OCI-LY7 (cell line): ENCODE measurements at regions not wholly inside any gene's neighbourhood (a gene's known extent, or its start where the extent isn't known, plus 50 kb on each side); places are given as distances from the start of the nearest gene placed in this dataset.

Source experiments
- BruUV-seq: library from RNA; stranded (reverse); fragments of 400-500 nt; replicated peaks from 2 replicates; lab custom pipeline; 2021; lab: Mats Ljungman, UMichigan
- CTCF ChIA-PET: fragments of 300-600 bp; sonication (Branson Sonifier 250); formaldehyde crosslinking; loops from one replicate; lab custom pipeline; 2022; ENCODE audit warnings: antibody characterized with exemption; ENCODE audit not compliant: unreplicated experiment; lab: Charles Lee
- POLR2A ChIA-PET: fragments of 300-600 bp; sonication (Branson Sonifier 250); formaldehyde crosslinking; loops from one replicate; lab custom pipeline; 2022; ENCODE audit warnings: antibody characterized with exemption; lab: Charles Lee
- DNase-seq: peaks from one replicate; pipeline ENCODE4 v3.0.0-alpha.2; 2015; ENCODE audit warnings: low spot score
- H2AFZ ChIP-seq: fragments of 200-600 bp; sonication (generic), shearing (Covaris generic); 2 replicates; pipeline ENCODE4 v1.6.1; 2014; ENCODE audit warnings: mild to moderate bottlenecking, antibody characterized with exemption, low read length, moderate library complexity
- H3K27ac ChIP-seq: fragments of 200-600 bp; sonication (generic); 2 replicates; pipeline ENCODE4 v1.5.1; 2014; ENCODE audit warnings: mixed run types, low read depth, mild to moderate bottlenecking, moderate library complexity, low read length, inconsistent platforms; ENCODE audit not compliant: poor library complexity, severe bottlenecking
- H3K36me3 ChIP-seq: fragments of 200-600 bp; sonication (generic); 2 replicates; pipeline ENCODE4 v1.6.1; 2014; ENCODE audit warnings: mild to moderate bottlenecking, antibody characterized with exemption, low read length, moderate library complexity, mixed read lengths; ENCODE audit not compliant: insufficient read depth
- H3K4me1 ChIP-seq: fragments of 200-600 bp; sonication (generic); 2 replicates; pipeline ENCODE4 v1.5.1; 2014; ENCODE audit warnings: mild to moderate bottlenecking, low read length; ENCODE audit not compliant: insufficient read depth, poor library complexity, severe bottlenecking
- H3K4me2 ChIP-seq: fragments of 200-600 bp; sonication (generic); 2 replicates; pipeline ENCODE4 v1.6.1; 2014; ENCODE audit warnings: mild to moderate bottlenecking, low read length
- H3K4me3 ChIP-seq: fragments of 200-600 bp; sonication (generic); 2 replicates; pipeline ENCODE4 v1.5.1; 2014; ENCODE audit warnings: mild to moderate bottlenecking, low read depth, low read length; ENCODE audit not compliant: poor library complexity, severe bottlenecking
- H3K79me2 ChIP-seq: fragments of 200-600 bp; sonication (generic); 2 replicates; pipeline ENCODE4 v1.6.1; 2016; ENCODE audit warnings: low read depth, mild to moderate bottlenecking, low read length, moderate library complexity, mixed read lengths; ENCODE audit not compliant: insufficient read depth
- H3K9me2 ChIP-seq: fragments of 200-600 bp; sonication (generic); 2 replicates; pipeline ENCODE4 v1.6.1; 2016; ENCODE audit warnings: mild to moderate bottlenecking, low read length, mixed read lengths; ENCODE audit not compliant: insufficient read depth
- H3K9me3 ChIP-seq: fragments of 200-600 bp; sonication (generic); 2 replicates; pipeline ENCODE4 v1.6.1; 2014; ENCODE audit warnings: mild to moderate bottlenecking, mixed run types, low read length, mixed read lengths
- H4K20me1 ChIP-seq: fragments of 200-600 bp; sonication (generic); 2 replicates; pipeline ENCODE4 v1.6.1; 2014; ENCODE audit warnings: mild to moderate bottlenecking, antibody characterized with exemption, low read length, moderate library complexity, mixed read lengths; ENCODE audit not compliant: insufficient read depth
- CTCF ChIP-seq: fragments of 200-600 bp; sonication (generic); conservative IDR thresholded peaks from 2 replicates; pipeline ENCODE4 v1.5.1; 2014; ENCODE audit warnings: mild to moderate bottlenecking, antibody characterized with exemption, low read length, moderate library complexity, mixed read lengths
- EZH2phosphoT487 ChIP-seq: fragments of 200-600 bp; sonication (generic); IDR thresholded peaks from 2 replicates; pipeline ENCODE4 v1.6.1; 2018; ENCODE audit warnings: low read depth, borderline replicate concordance, mild to moderate bottlenecking, mixed run types, antibody characterized with exemption, low read length, moderate library complexity, mixed read lengths
- intact Hi-C: fragments of 100-400 bp; cut with micrococcal nuclease; formaldehyde crosslinking; loops from one replicate; pipeline ENCODE4 v1.10.0; 2022; ENCODE audit not compliant: unreplicated experiment

- H3K9me2 ChIP-seq, result no peaks in the 10 kb centered on the region
- H2AFZ ChIP-seq, result no peak overlapping the region
- BruUV-seq, result no TSS peak
- no peaks in the 10 kb centered on the region for H3K4me1 ChIP-seq
- H3K36me3 ChIP-seq, result no peaks in the 10 kb centered on the region
- H4K20me1 ChIP-seq, result no peaks in the 10 kb centered on the region
- H3K4me2 ChIP-seq, result no peak overlapping the region
- TF ChIP-seq CTCF (no peak), EZH2phosphoT487 (no peak)
- ChIA-PET POLR2A (no interaction called here), CTCF (no interaction called here)
- intact Hi-C loops, result no loop called here
- DNase-seq, result no peak
- no peaks in the 10 kb centered on the region for H3K9me3 ChIP-seq
- H3K4me3 ChIP-seq, result no peak overlapping the region
- H3K27ac ChIP-seq, result no peak overlapping the region
- no peaks in the 10 kb centered on the region for H3K79me2 ChIP-seq
These were observed 128.3 kb downstream of the BOD1 start for GRCh38 chr5:173488144-173488543.

GRCh38 chr5:173487300-173487699 lies 129.2 kb downstream of the BOD1 start:
- intact Hi-C loops, result no loop called here
- H3K4me1 ChIP-seq, result no peaks in the 10 kb centered on the region
- no peaks in the 10 kb centered on the region for H3K79me2 ChIP-seq
- H3K4me2 ChIP-seq, result no peak overlapping the region
- no peaks in the 10 kb centered on the region for H3K9me2 ChIP-seq
- no peak overlapping the region for H3K27ac ChIP-seq
- TF ChIP-seq CTCF, result no peak
- TF ChIP-seq EZH2phosphoT487, result no peak
- no peak for DNase-seq
- H3K4me3 ChIP-seq, result no peak overlapping the region
- H4K20me1 ChIP-seq, result no peaks in the 10 kb centered on the region
- POLR2A ChIA-PET, result no interaction called here
- CTCF ChIA-PET, result no interaction called here
- BruUV-seq, result no TSS peak
- H2AFZ ChIP-seq, result no peak overlapping the region
- H3K36me3 ChIP-seq, result no peaks in the 10 kb centered on the region
- no peaks in the 10 kb centered on the region for H3K9me3 ChIP-seq

- Histone ChIP-seq H3K4me3 (no peak overlapping the region), H3K27ac (no peak overlapping the region), H3K9me2 (no peaks in the 10 kb centered on the region), H2AFZ (no peak overlapping the region), H4K20me1 (no peaks in the 10 kb centered on the region), H3K79me2 (no peaks in the 10 kb centered on the region), H3K4me1 (no peaks in the 10 kb centered on the region), H3K36me3 (no peaks in the 10 kb centered on the region), H3K4me2 (no peak overlapping the region), H3K9me3 (no peaks in the 10 kb centered on the region)
- no peak for DNase-seq
- POLR2A ChIA-PET, result no interaction called here
- CTCF ChIA-PET, result no interaction called here
- TF ChIP-seq EZH2phosphoT487, result no peak
- no peak for TF ChIP-seq CTCF
- no TSS peak for BruUV-seq
- intact Hi-C loops, result no loop called here
These were observed 129.9 kb downstream of the BOD1 start for GRCh38 chr5:173486355-173487225.
